Vagina (tissue), 2 donors: ENCODE measurements at regions not wholly inside any gene's neighbourhood (a gene's known extent, or its start where the extent isn't known, plus 50 kb on each side); places are given as distances from the start of the nearest gene placed in this dataset.

ENCODE experiments used
- DNase-seq, 2 donors: peaks; one replicate each; pipeline ENCODE4 v3.0.0-alpha.2; 2017; ENCODE audit errors: extremely low spot score in 2 of 2
- H3K27ac ChIP-seq: fragments of 200-600 bp; sonication (generic); one replicate; pipeline ENCODE4 v1.5.1; 2019
- H3K27me3 ChIP-seq: fragments of 200-600 bp; sonication (generic); one replicate; pipeline ENCODE4 v1.5.1; 2019
- H3K36me3 ChIP-seq, 2 donors: fragments of 200-600 bp; sonication (generic); one replicate each; pipeline ENCODE4 v1.5.1; 2017 to 2019
- H3K4me1 ChIP-seq: fragments of 200-600 bp; sonication (generic); one replicate; pipeline ENCODE4 v1.5.1; 2019
- H3K4me3 ChIP-seq, 2 donors: fragments of 200-600 bp; sonication (generic); 1 replicate in 1 of 2; 2 replicates in 1 of 2; pipeline ENCODE4 v1.5.1; 2016 to 2019
- H3K9me3 ChIP-seq: fragments of 200-600 bp; sonication (generic); one replicate; pipeline ENCODE4 v1.5.1; 2019
- CTCF ChIP-seq, 3 experiments: fragments of 450-650 bp in 2 of 3; fragments of 200-600 bp in 1 of 3; sonication (generic) in 1 of 3; IDR thresholded peaks; one replicate each; pipeline ENCODE4 v1.5.1; 2017 to 2019; ENCODE audit warnings: antibody characterized with exemption in 3 of 3, mild to moderate bottlenecking in 2 of 3, moderate library complexity in 2 of 3
- POLR2A ChIP-seq, 2 donors: fragments of 450-650 bp; IDR thresholded peaks; one replicate each; pipeline ENCODE4 v1.6.1; 2017; ENCODE audit warnings: antibody characterized with exemption in 2 of 2, mild to moderate bottlenecking in 2 of 2, moderate library complexity in 2 of 2
- POLR2AphosphoS5 ChIP-seq, 2 donors: sonication (generic); formaldehyde crosslinking; IDR thresholded peaks; one replicate each; pipeline ENCODE4 v1.9.0; 2017; ENCODE audit warnings: antibody characterized with exemption in 2 of 2, mild to moderate bottlenecking in 2 of 2, low read depth in 1 of 2; ENCODE audit not compliant: insufficient read depth in 1 of 2
- intact Hi-C: fragments of 100-400 bp; cut with DNase I; formaldehyde crosslinking; loops from one replicate; pipeline ENCODE4 v1.15.1; 2023

- Histone ChIP-seq H3K9me3 (no peaks in the 10 kb centered on the region), H3K4me3 (no peak overlapping the region), H3K4me1 (no peaks in the 10 kb centered on the region), H3K36me3 (no peaks in the 10 kb centered on the region), H3K27me3 (no peaks in the 10 kb centered on the region), H3K27ac (no peak overlapping the region)
- DNase-seq: no peak
- TF ChIP-seq CTCF (IDR thresholded peaks at IDR 0.05): no peak
- TF ChIP-seq POLR2A (IDR thresholded peaks at IDR 0.05): no peak
- no peak for TF ChIP-seq POLR2AphosphoS5 (IDR thresholded peaks at IDR 0.05; ENCODE audit: insufficient read depth in 1 of 2, low read depth in 1 of 2)
- intact Hi-C loops: no loop called here
Observed at GRCh38 chr4:24015782-24016181, 125.9 kb upstream of the PPARGC1A start.

- no peaks in the 10 kb centered on the region for H3K4me1 ChIP-seq
- H3K27ac ChIP-seq: no peak overlapping the region
- H3K27me3 ChIP-seq: no peaks in the 10 kb centered on the region
- TF ChIP-seq CTCF (IDR thresholded peaks at IDR 0.05) (no peak), POLR2A (IDR thresholded peaks at IDR 0.05) (no peak), POLR2AphosphoS5 (IDR thresholded peaks at IDR 0.05; ENCODE audit: insufficient read depth in 1 of 2, low read depth in 1 of 2) (no peak)
- no peaks in the 10 kb centered on the region for H3K9me3 ChIP-seq
- no peak for DNase-seq
- intact Hi-C loops: no loop called here
- H3K4me3 ChIP-seq: no peak overlapping the region
- no peaks in the 10 kb centered on the region for H3K36me3 ChIP-seq
Observed at GRCh38 chr4:24013668-24014422, 124.0 kb upstream of the PPARGC1A start.

DNA sequence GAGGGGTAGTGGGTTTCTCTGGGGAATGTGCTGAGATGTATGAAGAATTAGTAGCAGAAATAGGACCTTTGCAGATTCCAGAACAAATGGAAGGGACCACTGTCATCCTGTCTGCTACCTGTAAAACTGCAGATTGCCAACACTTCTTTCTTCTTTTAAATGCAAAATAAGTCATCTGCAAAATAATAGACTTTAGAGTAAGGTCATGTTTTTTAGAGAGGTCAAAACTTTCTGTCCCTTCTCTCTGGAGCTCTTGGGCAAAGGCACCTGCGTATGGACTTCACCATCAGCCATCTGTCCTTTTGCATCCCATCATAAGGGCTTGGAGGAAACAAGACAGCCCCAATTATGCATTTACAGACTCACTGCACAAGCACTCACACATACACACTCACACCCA, 121.1 kb upstream of the PPARGC1A start:
- Histone ChIP-seq H3K36me3 (no peaks in the 10 kb centered on the region), H3K4me3 (no peak overlapping the region), H3K9me3 (no peaks in the 10 kb centered on the region), H3K27me3 (no peaks in the 10 kb centered on the region), H3K27ac (no peak overlapping the region), H3K4me1 (no peaks in the 10 kb centered on the region)
- intact Hi-C loops: no loop called here
- TF ChIP-seq POLR2AphosphoS5 (IDR thresholded peaks at IDR 0.05; ENCODE audit: insufficient read depth in 1 of 2, low read depth in 1 of 2): no peak
- no peak for TF ChIP-seq CTCF (IDR thresholded peaks at IDR 0.05)
- TF ChIP-seq POLR2A (IDR thresholded peaks at IDR 0.05): no peak
- DNase-seq: no peak

DNA sequence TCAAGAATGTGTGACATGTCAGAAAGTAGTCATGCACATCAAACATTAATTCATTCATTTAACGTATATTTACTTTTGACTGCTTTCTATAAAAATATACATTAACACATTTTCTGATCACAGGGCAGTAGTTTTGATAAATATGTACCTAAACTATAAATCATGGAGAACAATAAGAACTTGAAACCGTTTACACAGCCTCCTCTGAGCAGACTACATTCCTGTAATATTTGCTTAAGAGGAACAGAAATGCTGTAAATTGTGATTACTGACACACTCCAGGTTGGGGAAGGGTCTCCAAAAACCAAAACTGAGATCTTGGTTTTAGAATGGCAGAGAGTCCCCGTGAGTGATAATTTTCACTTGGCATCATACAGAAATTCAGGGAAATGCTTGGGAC, 120.7 kb upstream of the PPARGC1A start:
- intact Hi-C loops: no loop called here
- no peaks in the 10 kb centered on the region for H3K27me3 ChIP-seq

More for the DNA sequence above, 120.7 kb upstream of the PPARGC1A start:
- no peak overlapping the region for H3K27ac ChIP-seq
- TF ChIP-seq POLR2AphosphoS5 (IDR thresholded peaks at IDR 0.05; ENCODE audit: insufficient read depth in 1 of 2, low read depth in 1 of 2) (no peak), CTCF (IDR thresholded peaks at IDR 0.05) (no peak), POLR2A (IDR thresholded peaks at IDR 0.05) (no peak)
- no peaks in the 10 kb centered on the region for H3K36me3 ChIP-seq
- no peak for DNase-seq
- no peaks in the 10 kb centered on the region for H3K9me3 ChIP-seq
- H3K4me1 ChIP-seq: no peaks in the 10 kb centered on the region
- no peak overlapping the region for H3K4me3 ChIP-seq
